ENCODE measurements at regions not wholly inside any gene's neighbourhood (a gene's known extent, or its start where the extent isn't known, plus 50 kb on each side); places are given as distances from the start of the nearest gene placed in this dataset.

DNA sequence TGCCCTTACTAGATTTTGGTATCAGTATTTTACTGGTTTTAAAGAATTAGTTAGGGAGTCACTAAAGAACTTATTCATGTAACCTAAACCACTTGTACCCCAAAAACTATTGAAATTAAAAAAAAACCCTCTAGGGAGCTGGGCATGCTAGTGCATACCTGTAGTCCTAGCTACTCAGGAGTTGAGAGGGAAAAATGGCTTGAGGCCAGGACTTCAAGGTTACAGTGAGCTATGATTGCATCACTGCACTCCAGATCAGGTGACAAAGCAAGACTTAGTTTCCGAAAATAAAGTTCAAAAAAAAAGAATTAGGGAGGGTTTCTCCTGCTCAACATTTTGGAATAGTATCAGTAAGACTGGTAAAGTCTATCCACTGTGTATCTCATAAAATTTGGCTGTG is 364.4 kb upstream of the LUZP2 start:
- Histone ChIP-seq H4K20me1 (ENCODE audit: control insufficient read depth, extremely low read depth, insufficient read depth, low read length) (no peaks in the 10 kb centered on the region), H3K27me3 (ENCODE audit: control insufficient read depth, extremely low read depth, insufficient read depth, low read length) (no peaks in the 10 kb centered on the region), H3K9me1 (ENCODE audit: control insufficient read depth, extremely low read depth, insufficient read depth, low read length) (no peaks in the 10 kb centered on the region), H3K9me3 (ENCODE audit: control insufficient read depth, low read depth, low read length) (no peaks in the 10 kb centered on the region), H3K79me2 (ENCODE audit: control insufficient read depth, insufficient read depth, low read length) (no peaks in the 10 kb centered on the region), H3K36me3 (ENCODE audit: control insufficient read depth in 2 of 2, extremely low read depth in 1 of 2, insufficient read depth in 2 of 2, low read length in 2 of 2) (no peaks in the 10 kb centered on the region), H3K9ac (ENCODE audit: control insufficient read depth, extremely low read depth, insufficient read depth, low read length) (no peak overlapping the region), H3K4me3 (ENCODE audit: control insufficient read depth in 2 of 3, extremely low read depth in 1 of 3, insufficient read depth in 2 of 3, low read depth in 1 of 3, low read length in 3 of 3) (no peak overlapping the region), H2AFZ (ENCODE audit: control insufficient read depth, low read length) (no peak overlapping the region), H3K4me1 (ENCODE audit: control insufficient read depth, extremely low read depth, insufficient read depth, low read length) (no peaks in the 10 kb centered on the region), H3K27ac (ENCODE audit: control insufficient read depth, insufficient read depth, low read length) (no peak overlapping the region), H3K4me2 (ENCODE audit: control insufficient read depth, extremely low read depth, insufficient read depth, low read depth, low read length) (no peak overlapping the region)
- dilution Hi-C loops (cut with MboI; ENCODE audit: extremely low pct_ligation_motif_present, low sequenced_read_pairs): no loop called here
- FAIRE-seq (no peak), DNase-seq (ENCODE audit: low read depth, low spot score) (no peak)
- no peak for TF ChIP-seq EZH2 (IDR thresholded peaks at IDR 0.05; ENCODE audit: low read length)
- TF ChIP-seq, protein P1, sequence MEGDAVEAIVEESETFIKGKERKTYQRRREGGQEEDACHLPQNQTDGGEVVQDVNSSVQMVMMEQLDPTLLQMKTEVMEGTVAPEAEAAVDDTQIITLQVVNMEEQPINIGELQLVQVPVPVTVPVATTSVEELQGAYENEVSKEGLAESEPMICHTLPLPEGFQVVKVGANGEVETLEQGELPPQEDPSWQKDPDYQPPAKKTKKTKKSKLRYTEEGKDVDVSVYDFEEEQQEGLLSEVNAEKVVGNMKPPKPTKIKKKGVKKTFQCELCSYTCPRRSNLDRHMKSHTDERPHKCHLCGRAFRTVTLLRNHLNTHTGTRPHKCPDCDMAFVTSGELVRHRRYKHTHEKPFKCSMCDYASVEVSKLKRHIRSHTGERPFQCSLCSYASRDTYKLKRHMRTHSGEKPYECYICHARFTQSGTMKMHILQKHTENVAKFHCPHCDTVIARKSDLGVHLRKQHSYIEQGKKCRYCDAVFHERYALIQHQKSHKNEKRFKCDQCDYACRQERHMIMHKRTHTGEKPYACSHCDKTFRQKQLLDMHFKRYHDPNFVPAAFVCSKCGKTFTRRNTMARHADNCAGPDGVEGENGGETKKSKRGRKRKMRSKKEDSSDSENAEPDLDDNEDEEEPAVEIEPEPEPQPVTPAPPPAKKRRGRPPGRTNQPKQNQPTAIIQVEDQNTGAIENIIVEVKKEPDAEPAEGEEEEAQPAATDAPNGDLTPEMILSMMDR (optimal IDR thresholded peaks at IDR 0.05 in 1 of 3, IDR thresholded peaks at IDR 0.05 in 1 of 3, conservative IDR thresholded peaks at IDR 0.05 in 1 of 3; ENCODE audit: extremely low read depth in 1 of 3, insufficient read depth in 2 of 3, low read length in 3 of 3): no peak

GRCh38 chr11:24134879-24135589 is 361.8 kb upstream of the LUZP2 start:
- H3K36me3 ChIP-seq (ENCODE audit: control insufficient read depth in 2 of 2, extremely low read depth in 1 of 2, insufficient read depth in 2 of 2, low read length in 2 of 2): no peaks in the 10 kb centered on the region
- dilution Hi-C loops (cut with MboI; ENCODE audit: extremely low pct_ligation_motif_present, low sequenced_read_pairs): no loop called here
- no peaks in the 10 kb centered on the region for H3K79me2 ChIP-seq (ENCODE audit: control insufficient read depth, insufficient read depth, low read length)
- FAIRE-seq: no peak
- H3K4me3 ChIP-seq (ENCODE audit: control insufficient read depth in 2 of 3, extremely low read depth in 1 of 3, insufficient read depth in 2 of 3, low read depth in 1 of 3, low read length in 3 of 3): no peak overlapping the region
- no peaks in the 10 kb centered on the region for H3K27me3 ChIP-seq (ENCODE audit: control insufficient read depth, extremely low read depth, insufficient read depth, low read length)
- no peak overlapping the region for H3K4me2 ChIP-seq (ENCODE audit: control insufficient read depth, extremely low read depth, insufficient read depth, low read depth, low read length)
- H3K4me1 ChIP-seq (ENCODE audit: control insufficient read depth, extremely low read depth, insufficient read depth, low read length): no peaks in the 10 kb centered on the region
- DNase-seq (ENCODE audit: low read depth, low spot score): no peak
- H3K9me1 ChIP-seq (ENCODE audit: control insufficient read depth, extremely low read depth, insufficient read depth, low read length): no peaks in the 10 kb centered on the region
- TF ChIP-seq EZH2 (IDR thresholded peaks at IDR 0.05; ENCODE audit: low read length): no peak
- TF ChIP-seq, protein P1 (optimal IDR thresholded peaks at IDR 0.05 in 1 of 3, IDR thresholded peaks at IDR 0.05 in 1 of 3, conservative IDR thresholded peaks at IDR 0.05 in 1 of 3; ENCODE audit: extremely low read depth in 1 of 3, insufficient read depth in 2 of 3, low read length in 3 of 3): no peak
- H4K20me1 ChIP-seq (ENCODE audit: control insufficient read depth, extremely low read depth, insufficient read depth, low read length): no peaks in the 10 kb centered on the region
- no peaks in the 10 kb centered on the region for H3K9me3 ChIP-seq (ENCODE audit: control insufficient read depth, low read depth, low read length)
- H3K9ac ChIP-seq (ENCODE audit: control insufficient read depth, extremely low read depth, insufficient read depth, low read length): no peak overlapping the region
- H2AFZ ChIP-seq (ENCODE audit: control insufficient read depth, low read length): no peak overlapping the region
- H3K27ac ChIP-seq (ENCODE audit: control insufficient read depth, insufficient read depth, low read length): no peak overlapping the region
